ENCODE measurements at regions not wholly inside any gene's neighbourhood (a gene's known extent, or its start where the extent isn't known, plus 50 kb on each side); places are given as distances from the start of the nearest gene placed in this dataset.

GRCh38 chr10:131446171-131446570 lies 134.7 kb upstream of the TCERG1L start:
- TF ChIP-seq CTCF (IDR thresholded peaks at IDR 0.05; ENCODE audit: low read depth, low read length) (no peak), POLR2A (IDR thresholded peaks at IDR 0.05; ENCODE audit: extremely low read depth, insufficient read length) (no peak), MAX (IDR thresholded peaks at IDR 0.05; ENCODE audit: low read depth, low read length) (no peak), MYC (IDR thresholded peaks at IDR 0.05; ENCODE audit: low read depth, low read length) (no peak)

All from NB4 (cell line).